Loucy (cell line): ENCODE measurements at regions not wholly inside any gene's neighbourhood (a gene's known extent, or its start where the extent isn't known, plus 50 kb on each side); places are given as distances from the start of the nearest gene placed in this dataset.

Experiments used
- H2AFZ ChIP-seq: fragments of 200-600 bp; sonication (generic); 2 replicates; pipeline ENCODE4 v1.6.0; 2016; ENCODE audit warnings: antibody characterized with exemption, mild to moderate bottlenecking, low read length, moderate library complexity
- H3F3A ChIP-seq: fragments of 200-600 bp; 2 replicates; pipeline ENCODE4 v1.6.0; 2016; ENCODE audit warnings: antibody characterized with exemption, low read depth, mild to moderate bottlenecking
- H3K27me3 ChIP-seq: fragments of 200-600 bp; sonication (generic); 2 replicates; pipeline ENCODE4 v1.6.1; 2014; ENCODE audit warnings: low read length, mild to moderate bottlenecking; ENCODE audit not compliant: insufficient read depth, poor library complexity, severe bottlenecking
- H3K36me3 ChIP-seq: fragments of 200-600 bp; sonication (generic); 2 replicates; pipeline ENCODE4 v1.6.1; 2016; ENCODE audit warnings: low read length; ENCODE audit not compliant: insufficient read depth
- H3K4me1 ChIP-seq: fragments of 200-600 bp; sonication (generic); 2 replicates; pipeline ENCODE4 v1.5.1; 2014; ENCODE audit warnings: low read length, mild to moderate bottlenecking; ENCODE audit not compliant: insufficient read depth, poor library complexity, severe bottlenecking
- H3K4me2 ChIP-seq: fragments of 200-600 bp; sonication (generic); 2 replicates; pipeline ENCODE4 v1.6.0; 2014; ENCODE audit warnings: antibody characterized with exemption, low read length, low read depth, mild to moderate bottlenecking; ENCODE audit not compliant: poor library complexity, severe bottlenecking
- H3K4me3 ChIP-seq: fragments of 200-600 bp; sonication (generic); 2 replicates; pipeline ENCODE4 v1.5.1; 2014; ENCODE audit warnings: low read length, mild to moderate bottlenecking, mixed read lengths; ENCODE audit not compliant: poor library complexity, severe bottlenecking
- H3K79me2 ChIP-seq: fragments of 200-600 bp; sonication (generic); 2 replicates; pipeline ENCODE4 v1.6.1; 2014; ENCODE audit warnings: low read length; ENCODE audit not compliant: insufficient read depth
- H3K9ac ChIP-seq: fragments of 200-600 bp; sonication (generic); 2 replicates; pipeline ENCODE4 v1.6.0; 2014; ENCODE audit warnings: mild to moderate bottlenecking, low read depth, low read length, moderate library complexity; ENCODE audit not compliant: poor library complexity, severe bottlenecking
- H3K9me2 ChIP-seq: fragments of 200-600 bp; sonication (generic); replicated peaks from 2 replicates; pipeline ENCODE4 v1.6.1; 2016; ENCODE audit warnings: low read depth, low read length, mixed read lengths
- H3K9me3 ChIP-seq: fragments of 200-600 bp; sonication (generic); 2 replicates; pipeline ENCODE4 v1.6.1; 2014; ENCODE audit warnings: mild to moderate bottlenecking, antibody characterized with exemption, low read length, low read depth; ENCODE audit not compliant: insufficient read depth
- H4K20me1 ChIP-seq: fragments of 200-600 bp; sonication (generic); 2 replicates; pipeline ENCODE4 v1.6.0; 2014; ENCODE audit warnings: antibody characterized with exemption, low read length, mild to moderate bottlenecking; ENCODE audit not compliant: insufficient read depth, poor library complexity, severe bottlenecking
- CTCF ChIP-seq: fragments of 200-600 bp; sonication (generic); conservative IDR thresholded peaks from 2 replicates; pipeline ENCODE4 v1.5.1; 2014; ENCODE audit warnings: mild to moderate bottlenecking, antibody characterized with exemption, low read length
- EZH2phosphoT487 ChIP-seq: fragments of 200-600 bp; IDR thresholded peaks from 2 replicates; pipeline ENCODE4 v1.6.1; 2018; ENCODE audit warnings: antibody characterized with exemption, mild to moderate bottlenecking, moderate library complexity, borderline replicate concordance

- Histone ChIP-seq H3K36me3 (no peaks in the 10 kb centered on the region), H4K20me1 (no peaks in the 10 kb centered on the region), H3K9me2 (no peaks in the 10 kb centered on the region), H3K9ac (no peak overlapping the region), H3K27me3 (no peaks in the 10 kb centered on the region), H3K79me2 (no peaks in the 10 kb centered on the region), H3K4me1 (no peaks in the 10 kb centered on the region), H3K4me2 (no peak overlapping the region), H2AFZ (no peak overlapping the region), H3K9me3 (no peaks in the 10 kb centered on the region), H3F3A (no peaks in the 10 kb centered on the region), H3K4me3 (no peak overlapping the region)
- TF ChIP-seq EZH2phosphoT487 (no peak), CTCF (no peak)
Observed at GRCh38 chr2:21307037-21307436, 183.3 kb downstream of the TDRD15 start.

- Histone ChIP-seq H3K27me3 (no peaks in the 10 kb centered on the region), H3K9me3 (no peaks in the 10 kb centered on the region), H3K9ac (no peak overlapping the region), H3K4me2 (no peak overlapping the region), H2AFZ (no peak overlapping the region), H3F3A (no peaks in the 10 kb centered on the region), H3K4me3 (no peak overlapping the region), H3K79me2 (no peaks in the 10 kb centered on the region), H3K9me2 (no peaks in the 10 kb centered on the region), H3K36me3 (no peaks in the 10 kb centered on the region), H3K4me1 (no peaks in the 10 kb centered on the region), H4K20me1 (no peaks in the 10 kb centered on the region)
- TF ChIP-seq CTCF (no peak), EZH2phosphoT487 (no peak)
Observed at GRCh38 chr2:21310493-21310892, 186.7 kb downstream of the TDRD15 start.

- Histone ChIP-seq H3K36me3 (no peaks in the 10 kb centered on the region), H3K9me2 (no peaks in the 10 kb centered on the region), H4K20me1 (no peaks in the 10 kb centered on the region), H3K79me2 (no peaks in the 10 kb centered on the region), H2AFZ (no peak overlapping the region), H3K4me3 (no peak overlapping the region), H3K4me2 (no peak overlapping the region), H3K4me1 (no peaks in the 10 kb centered on the region), H3K27me3 (no peaks in the 10 kb centered on the region), H3F3A (no peaks in the 10 kb centered on the region), H3K9me3 (no peaks in the 10 kb centered on the region), H3K9ac (no peak overlapping the region)
- no peak for TF ChIP-seq EZH2phosphoT487
- TF ChIP-seq CTCF, result no peak
Observed at GRCh38 chr2:21314322-21314835, 190.6 kb downstream of the TDRD15 start.
